ENCODE measurements at regions not wholly inside any gene's neighbourhood (a gene's known extent, or its start where the extent isn't known, plus 50 kb on each side); places are given as distances from the start of the nearest gene placed in this dataset.

GRCh38 chr2:149814049-149814448, 226.5 kb upstream of the MMADHC start:
- Histone ChIP-seq H3K9ac (ENCODE audit: low read length) (no peak overlapping the region), H3F3A (ENCODE audit: insufficient read depth, low read length) (no peaks in the 10 kb centered on the region), H3K4me1 (ENCODE audit: insufficient read depth, low read length, severe bottlenecking) (no peaks in the 10 kb centered on the region), H2AFZ (ENCODE audit: low read length) (no peak overlapping the region), H3K79me2 (ENCODE audit: insufficient read depth, low read length) (no peaks in the 10 kb centered on the region), H3K27me3 (ENCODE audit: insufficient read depth, low read length) (no peaks in the 10 kb centered on the region), H4K20me1 (ENCODE audit: insufficient read depth, low read length) (no peaks in the 10 kb centered on the region), H3K4me3 (ENCODE audit: low read depth, low read length, poor library complexity, severe bottlenecking) (no peak overlapping the region), H3K36me3 (ENCODE audit: insufficient read depth, low read length) (no peaks in the 10 kb centered on the region), H3K4me2 (ENCODE audit: low read length) (no peak overlapping the region), H3K27ac (ENCODE audit: low read depth, low read length, poor library complexity, severe bottlenecking) (no peak overlapping the region), H3K9me2 (ENCODE audit: low read depth, low read length) (no peaks in the 10 kb centered on the region), H3K9me3 (ENCODE audit: low read length) (no peaks in the 10 kb centered on the region)
- TF ChIP-seq, protein P1, sequence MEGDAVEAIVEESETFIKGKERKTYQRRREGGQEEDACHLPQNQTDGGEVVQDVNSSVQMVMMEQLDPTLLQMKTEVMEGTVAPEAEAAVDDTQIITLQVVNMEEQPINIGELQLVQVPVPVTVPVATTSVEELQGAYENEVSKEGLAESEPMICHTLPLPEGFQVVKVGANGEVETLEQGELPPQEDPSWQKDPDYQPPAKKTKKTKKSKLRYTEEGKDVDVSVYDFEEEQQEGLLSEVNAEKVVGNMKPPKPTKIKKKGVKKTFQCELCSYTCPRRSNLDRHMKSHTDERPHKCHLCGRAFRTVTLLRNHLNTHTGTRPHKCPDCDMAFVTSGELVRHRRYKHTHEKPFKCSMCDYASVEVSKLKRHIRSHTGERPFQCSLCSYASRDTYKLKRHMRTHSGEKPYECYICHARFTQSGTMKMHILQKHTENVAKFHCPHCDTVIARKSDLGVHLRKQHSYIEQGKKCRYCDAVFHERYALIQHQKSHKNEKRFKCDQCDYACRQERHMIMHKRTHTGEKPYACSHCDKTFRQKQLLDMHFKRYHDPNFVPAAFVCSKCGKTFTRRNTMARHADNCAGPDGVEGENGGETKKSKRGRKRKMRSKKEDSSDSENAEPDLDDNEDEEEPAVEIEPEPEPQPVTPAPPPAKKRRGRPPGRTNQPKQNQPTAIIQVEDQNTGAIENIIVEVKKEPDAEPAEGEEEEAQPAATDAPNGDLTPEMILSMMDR (IDR thresholded peaks at IDR 0.05; ENCODE audit: low read length): no peak
- no peak for TF ChIP-seq EZH2 (IDR thresholded peaks at IDR 0.05; ENCODE audit: borderline replicate concordance, low read length)

GRCh38 chr2:149808556-149808955, 221.0 kb upstream of the MMADHC start:
- no peaks in the 10 kb centered on the region for H3K79me2 ChIP-seq (ENCODE audit: insufficient read depth, low read length)
- H3K9ac ChIP-seq (ENCODE audit: low read length): no peak overlapping the region
- no peaks in the 10 kb centered on the region for H3K27me3 ChIP-seq (ENCODE audit: insufficient read depth, low read length)
- H3K4me3 ChIP-seq (ENCODE audit: low read depth, low read length, poor library complexity, severe bottlenecking): no peak overlapping the region
- no peaks in the 10 kb centered on the region for H3K9me3 ChIP-seq (ENCODE audit: low read length)
- no peak overlapping the region for H3K27ac ChIP-seq (ENCODE audit: low read depth, low read length, poor library complexity, severe bottlenecking)
- no peaks in the 10 kb centered on the region for H3K4me1 ChIP-seq (ENCODE audit: insufficient read depth, low read length, severe bottlenecking)
- TF ChIP-seq, protein P1 (IDR thresholded peaks at IDR 0.05; ENCODE audit: low read length): no peak
- H3K36me3 ChIP-seq (ENCODE audit: insufficient read depth, low read length): no peaks in the 10 kb centered on the region
- H2AFZ ChIP-seq (ENCODE audit: low read length): no peak overlapping the region
- H3F3A ChIP-seq (ENCODE audit: insufficient read depth, low read length): no peaks in the 10 kb centered on the region
- no peaks in the 10 kb centered on the region for H3K9me2 ChIP-seq (ENCODE audit: low read depth, low read length)
- no peaks in the 10 kb centered on the region for H4K20me1 ChIP-seq (ENCODE audit: insufficient read depth, low read length)
- H3K4me2 ChIP-seq (ENCODE audit: low read length): no peak overlapping the region

- no peak overlapping the region for H2AFZ ChIP-seq (ENCODE audit: low read length)
- H3K9me2 ChIP-seq (ENCODE audit: low read depth, low read length): no peaks in the 10 kb centered on the region
- TF ChIP-seq, protein P1 (IDR thresholded peaks at IDR 0.05; ENCODE audit: low read length): no peak
- TF ChIP-seq EZH2 (IDR thresholded peaks at IDR 0.05; ENCODE audit: borderline replicate concordance, low read length): no peak
Observed at GRCh38 chr2:149806651-149807050, 219.1 kb upstream of the MMADHC start.

More at GRCh38 chr2:149806651-149807050, 219.1 kb upstream of the MMADHC start:
- Histone ChIP-seq H3F3A (ENCODE audit: insufficient read depth, low read length) (no peaks in the 10 kb centered on the region), H3K27me3 (ENCODE audit: insufficient read depth, low read length) (no peaks in the 10 kb centered on the region), H3K4me1 (ENCODE audit: insufficient read depth, low read length, severe bottlenecking) (no peaks in the 10 kb centered on the region), H3K79me2 (ENCODE audit: insufficient read depth, low read length) (no peaks in the 10 kb centered on the region), H3K4me2 (ENCODE audit: low read length) (no peak overlapping the region), H3K9me3 (ENCODE audit: low read length) (no peaks in the 10 kb centered on the region), H3K9ac (ENCODE audit: low read length) (no peak overlapping the region), H3K36me3 (ENCODE audit: insufficient read depth, low read length) (no peaks in the 10 kb centered on the region), H4K20me1 (ENCODE audit: insufficient read depth, low read length) (no peaks in the 10 kb centered on the region), H3K4me3 (ENCODE audit: low read depth, low read length, poor library complexity, severe bottlenecking) (no peak overlapping the region), H3K27ac (ENCODE audit: low read depth, low read length, poor library complexity, severe bottlenecking) (no peak overlapping the region)
